A549 (cell line): ENCODE measurements at regions not wholly inside any gene's neighbourhood (a gene's known extent, or its start where the extent isn't known, plus 50 kb on each side); places are given as distances from the start of the nearest gene placed in this dataset.

Source experiments
- CBX2 ChIP-seq: fragments of 200-600 bp; sonication (generic); IDR thresholded peaks from 2 replicates; pipeline ENCODE4 v1.6.1; 2016; ENCODE audit warnings: low read depth, mild to moderate bottlenecking, borderline replicate concordance
- CHD4 ChIP-seq: fragments of 200-600 bp; sonication (generic); IDR thresholded peaks from 2 replicates; pipeline ENCODE4 v1.6.1; 2016; ENCODE audit warnings: antibody characterized with exemption, mild to moderate bottlenecking, borderline replicate concordance
- CTCF ChIP-seq: fragments of >200 bp; sonication (Bioruptor Twin); formaldehyde crosslinking; IDR thresholded peaks from 3 replicates; pipeline ENCODE4 v1.5.1; 2016
- EP300 ChIP-seq, 2 experiments: fragments of >200 bp; sonication (Bioruptor Twin); formaldehyde crosslinking; IDR thresholded peaks; 2 replicates in 1 of 2; 3 replicates in 1 of 2; pipeline ENCODE4 v1.6.1; 2016 to 2017
- JUNB ChIP-seq: fragments of >200 bp; sonication (Bioruptor Twin); formaldehyde crosslinking; IDR thresholded peaks from 2 replicates; pipeline ENCODE4 v1.6.1; 2016
- MYC ChIP-seq: IDR thresholded peaks from 2 replicates; pipeline ENCODE4 v1.6.1; 2012; ENCODE audit warnings: mild to moderate bottlenecking, inconsistent platforms, low read length, improper control_type of control experiment, borderline replicate concordance
- PBX3 ChIP-seq: IDR thresholded peaks from 2 replicates; pipeline ENCODE4 v1.6.1; 2012
- POLR2A ChIP-seq: IDR thresholded peaks from 2 replicates; pipeline ENCODE4 v1.6.1; 2012; ENCODE audit warnings: mild to moderate bottlenecking, low read length
- RAD21 ChIP-seq, 2 experiments: fragments of >200 bp in 1 of 2; sonication (Bioruptor Twin) in 1 of 2; formaldehyde crosslinking in 1 of 2; IDR thresholded peaks in 1 of 2; conservative IDR thresholded peaks in 1 of 2; 2 replicates in 1 of 2; 3 replicates in 1 of 2; pipeline ENCODE4 v1.6.1; 2012 to 2018; ENCODE audit warnings: inconsistent platforms in 1 of 2
- RCOR1 ChIP-seq: fragments of 150-350 bp; IDR thresholded peaks from 2 replicates; pipeline ENCODE4 v1.6.1; 2014; ENCODE audit warnings: antibody characterized with exemption, low read length, low read depth
- SMC3 ChIP-seq: fragments of >200 bp; sonication (Bioruptor Twin); formaldehyde crosslinking; IDR thresholded peaks from 3 replicates; pipeline ENCODE4 v1.6.1; 2018; ENCODE audit warnings: inconsistent platforms

- TF ChIP-seq CTCF (no peak), JUNB (no peak), RCOR1 (no peak), EP300 (IDR thresholded peaks at IDR 0.05) (no peak), MYC (no peak), CHD4 (no peak), POLR2A (no peak), PBX3 (no peak), RAD21 (conservative IDR thresholded peaks at IDR 0.05 in 1 of 2, IDR thresholded peaks at IDR 0.05 in 1 of 2) (no peak), SMC3 (no peak), CBX2 (no peak)
Observed at GRCh38 chr1:63147783-63148182, 174.6 kb upstream of the FOXD3 start.
